Upper lobe of left lung (tissue), 6 donors: ENCODE measurements at regions not wholly inside any gene's neighbourhood (a gene's known extent, or its start where the extent isn't known, plus 50 kb on each side); places are given as distances from the start of the nearest gene placed in this dataset.

Source experiments
- ATAC-seq, 2 donors: fragments of 200-7000 bp; cut with Tn5 transposase; one replicate each; pipeline ENCODE4 v1.9.1; 2022; ENCODE audit warnings: mild to moderate bottlenecking in 2 of 2, moderate library complexity in 2 of 2; ENCODE audit not compliant: low FRiP score in 2 of 2
- DNase-seq, 2 donors: peaks; one replicate each; pipeline ENCODE4 v3.0.0-alpha.2; 2019 to 2020
- H3K27ac ChIP-seq, 4 donors: fragments of 200-600 bp; sonication (generic); one replicate each; pipeline ENCODE4 v1.5.1; 2016 to 2019
- H3K27me3 ChIP-seq, 4 donors: fragments of 200-600 bp; sonication (generic); one replicate each; pipeline ENCODE4 v1.5.1; 2017 to 2019
- H3K36me3 ChIP-seq, 4 donors: fragments of 200-600 bp; sonication (generic); one replicate each; pipeline ENCODE4 v1.5.1; 2016 to 2019
- H3K4me1 ChIP-seq, 4 donors: fragments of 200-600 bp; sonication (generic); one replicate each; pipeline ENCODE4 v1.5.1; 2018 to 2019
- H3K4me3 ChIP-seq, 4 donors: fragments of 200-600 bp; sonication (generic); one replicate each; pipeline ENCODE4 v1.5.1; 2017 to 2019; ENCODE audit warnings: mild to moderate bottlenecking in 2 of 4, moderate library complexity in 1 of 4
- H3K9me3 ChIP-seq, 4 donors: fragments of 200-600 bp; sonication (generic); one replicate each; pipeline ENCODE4 v1.5.1; 2018 to 2019
- CTCF ChIP-seq, 6 experiments: fragments of 450-650 bp in 4 of 6; fragments of 200-600 bp in 2 of 6; sonication (generic) in 2 of 6; IDR thresholded peaks; one replicate each; pipeline ENCODE4 v1.5.1; 2016 to 2019; ENCODE audit warnings: antibody characterized with exemption in 6 of 6
- EP300 ChIP-seq, 4 donors: sonication (generic); formaldehyde crosslinking; IDR thresholded peaks; one replicate each; pipeline ENCODE4 v1.5.1; 2017; ENCODE audit warnings: antibody characterized with exemption in 4 of 4, control low read depth in 2 of 4
- POLR2A ChIP-seq, 4 donors: fragments of 450-650 bp; IDR thresholded peaks; one replicate each; pipeline ENCODE4 v1.5.1; 2016 to 2017; ENCODE audit warnings: antibody characterized with exemption in 4 of 4, mild to moderate bottlenecking in 2 of 4
- POLR2AphosphoS5 ChIP-seq, 2 donors: sonication (generic); formaldehyde crosslinking; IDR thresholded peaks; one replicate each; pipeline ENCODE4 v1.5.1; 2017; ENCODE audit warnings: antibody characterized with exemption in 2 of 2
- WGBS, 2 donors: methylation state at CpG; one replicate each; pipeline ENCODE4 v1.1.5; 2017 to 2018; 5-methylcytosine and 5-hydroxymethylcytosine counted together
- donor health status: DM: no; HTN: no; CAD: no; lungs with moderate emphysema.
- donor health status: DM: no; HTN: yes; CAD: no; lungs with severe emphysema.

GRCh38 chr2:180705122-180705521 is 275.3 kb upstream of the UBE2E3 start:
- no peaks in the 10 kb centered on the region for H3K4me1 ChIP-seq
- H3K27me3 ChIP-seq = no peaks in the 10 kb centered on the region
- H3K9me3 ChIP-seq = no peaks in the 10 kb centered on the region
- no peaks in the 10 kb centered on the region for H3K36me3 ChIP-seq
- no peak overlapping the region for H3K4me3 ChIP-seq
- no peak for ATAC-seq
- TF ChIP-seq POLR2AphosphoS5 (IDR thresholded peaks at IDR 0.05) (no peak), CTCF (IDR thresholded peaks at IDR 0.05) (no peak), POLR2A (IDR thresholded peaks at IDR 0.05) (no peak), EP300 (IDR thresholded peaks at IDR 0.05) (no peak)
- no peak overlapping the region for H3K27ac ChIP-seq
- DNase-seq = no peak

GRCh38 chr2:180699657-180700361 is 280.6 kb upstream of the UBE2E3 start:
- TF ChIP-seq EP300 (IDR thresholded peaks at IDR 0.05) (no peak), POLR2A (IDR thresholded peaks at IDR 0.05) (no peak), CTCF (IDR thresholded peaks at IDR 0.05) (no peak), POLR2AphosphoS5 (IDR thresholded peaks at IDR 0.05) (no peak)
- Histone ChIP-seq H3K9me3 (no peaks in the 10 kb centered on the region), H3K4me3 (no peak overlapping the region), H3K27me3 (no peaks in the 10 kb centered on the region), H3K4me1 (no peaks in the 10 kb centered on the region), H3K27ac (no peak overlapping the region), H3K36me3 (no peaks in the 10 kb centered on the region)
- DNase-seq (peak; percentile 20 to 29), ATAC-seq (peak; percentile 22 to 31)
- WGBS, 2 donors = 68 to 86% methylated on average over 3 to 4 of the region's 4 CpGs

GRCh38 chr2:180698668-180699067 is 281.7 kb upstream of the UBE2E3 start:
- Histone ChIP-seq H3K4me3 (no peak overlapping the region), H3K36me3 (no peaks in the 10 kb centered on the region), H3K27ac (no peak overlapping the region), H3K4me1 (no peaks in the 10 kb centered on the region), H3K9me3 (no peaks in the 10 kb centered on the region), H3K27me3 (no peaks in the 10 kb centered on the region)
- WGBS, 2 donors = 77 to 85% methylated on average over 1 to 2 of the region's 3 CpGs
- ATAC-seq (peak; percentile 32 to 69), DNase-seq (peak in 1 of 2 donors; percentile 53)
- TF ChIP-seq EP300 (IDR thresholded peaks at IDR 0.05) = no peak
- TF ChIP-seq CTCF (IDR thresholded peaks at IDR 0.05) = no peak
- TF ChIP-seq POLR2AphosphoS5 (IDR thresholded peaks at IDR 0.05) = no peak
- TF ChIP-seq POLR2A (IDR thresholded peaks at IDR 0.05) = no peak

GRCh38 chr2:180695586-180696401 is 284.6 kb upstream of the UBE2E3 start:
- WGBS, 2 donors = 71 to 76% methylated on average over 5 of the region's 5 CpGs
- Histone ChIP-seq H3K27ac (no peak overlapping the region), H3K36me3 (no peaks in the 10 kb centered on the region), H3K4me1 (no peaks in the 10 kb centered on the region), H3K4me3 (no peak overlapping the region), H3K9me3 (no peaks in the 10 kb centered on the region), H3K27me3 (no peaks in the 10 kb centered on the region)
- TF ChIP-seq CTCF (IDR thresholded peaks at IDR 0.05) = no peak
- no peak for TF ChIP-seq POLR2A (IDR thresholded peaks at IDR 0.05)
- TF ChIP-seq EP300 (IDR thresholded peaks at IDR 0.05) = no peak
- no peak for TF ChIP-seq POLR2AphosphoS5 (IDR thresholded peaks at IDR 0.05)
- DNase-seq (no peak), ATAC-seq (no peak)
